Tongue (tissue), 1 donor: ENCODE measurements at regions not wholly inside any gene's neighbourhood (a gene's known extent, or its start where the extent isn't known, plus 50 kb on each side); places are given as distances from the start of the nearest gene placed in this dataset.
"Not testable (repeated sequence)": the region's sequence is repeated elsewhere in the genome, so short reads cannot be mapped to it uniquely, and the experiment has no call there.

Experiments
- DNase-seq: peaks from one replicate; pipeline ENCODE4 v3.0.0-alpha.2; 2015

DNA sequence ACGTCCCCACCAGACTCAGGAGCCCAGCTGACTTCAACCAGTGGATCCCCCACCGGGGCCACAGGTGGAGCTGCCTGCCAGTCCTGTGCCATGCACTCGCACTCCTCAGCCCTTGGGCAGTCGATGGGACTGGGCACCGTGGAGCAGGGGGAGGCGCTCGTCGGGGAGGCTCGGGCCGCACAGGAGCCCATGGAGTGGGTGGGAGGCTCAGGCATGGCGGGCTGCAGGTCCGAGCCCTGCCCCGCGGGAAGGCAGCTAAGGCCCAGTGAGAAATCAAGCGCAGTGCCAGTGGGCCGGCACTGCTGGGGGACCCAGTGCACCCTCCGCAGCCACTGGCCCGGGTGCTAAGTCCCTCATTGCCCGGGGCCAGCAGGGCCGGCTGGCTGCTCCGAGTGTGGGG, 52.3 kb upstream of the LRRC30 start:
- DNase-seq, result not testable (repeated sequence)

DNA sequence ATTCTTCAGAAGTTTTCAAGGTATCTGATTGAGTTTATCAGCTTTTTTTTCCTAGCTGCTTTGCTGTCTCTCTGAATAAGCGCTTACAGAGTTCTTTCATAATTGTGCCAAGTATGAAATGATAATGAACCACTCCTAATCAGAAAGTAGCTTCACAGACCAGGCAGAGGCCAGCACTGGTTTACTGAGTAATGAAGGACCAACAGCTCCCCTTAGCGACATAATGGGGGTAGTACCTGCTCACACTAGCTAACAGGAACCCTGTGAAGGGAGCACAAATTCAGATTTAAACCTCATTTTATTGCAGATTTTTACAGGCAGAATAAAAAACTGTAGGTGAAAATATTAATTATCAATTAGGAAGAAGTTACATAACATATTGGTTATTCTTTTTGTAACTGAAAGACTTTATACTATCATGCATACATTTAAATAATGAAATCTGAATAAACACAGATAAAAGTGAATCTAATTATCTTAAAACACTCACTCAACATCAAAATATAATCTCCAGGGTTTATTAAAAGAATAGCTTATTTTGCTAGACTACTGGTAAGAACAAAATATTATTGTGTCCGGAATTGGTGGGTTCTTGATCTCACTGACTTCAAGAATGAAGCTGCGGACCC, 53.7 kb upstream of the LRRC30 start:
- DNase-seq, result peak; percentile 83

DNA sequence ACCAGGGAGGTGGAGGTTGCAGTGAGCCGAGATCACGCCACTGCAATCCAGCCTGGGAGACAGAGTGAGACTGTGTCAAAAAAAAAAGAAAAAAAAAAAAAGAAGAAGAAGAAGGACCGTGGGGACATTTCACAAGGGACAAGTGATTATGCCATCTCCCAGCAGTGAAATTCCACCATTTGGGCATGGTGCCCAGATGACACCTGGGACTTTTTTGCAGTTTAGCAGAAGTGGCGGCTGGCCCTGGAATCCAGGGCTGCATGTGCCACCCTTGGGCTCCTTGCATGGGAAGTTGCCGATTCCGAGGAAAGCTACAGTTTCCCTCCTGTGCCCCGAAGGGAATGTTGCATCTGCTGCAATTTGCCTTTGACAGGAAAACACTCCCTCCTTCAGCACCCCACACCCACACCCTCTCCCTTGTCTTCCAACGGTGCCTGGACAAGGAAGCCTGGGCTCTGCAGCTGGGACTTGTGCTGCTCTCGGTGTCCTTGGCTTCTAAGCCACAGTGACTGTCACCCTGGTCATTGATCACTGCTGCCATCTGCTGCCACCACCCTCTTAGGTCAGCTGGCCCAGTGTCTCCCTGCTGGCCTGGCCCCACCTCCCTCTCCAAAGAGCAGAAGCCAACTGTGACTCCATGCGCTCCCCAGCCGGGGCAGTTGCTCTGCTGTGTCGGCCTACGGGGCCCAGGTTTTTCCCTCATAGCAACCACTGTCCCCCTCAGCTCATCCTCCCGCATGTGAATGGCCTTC, 56.4 kb upstream of the LRRC30 start:
- DNase-seq, result peak; percentile 52

DNA sequence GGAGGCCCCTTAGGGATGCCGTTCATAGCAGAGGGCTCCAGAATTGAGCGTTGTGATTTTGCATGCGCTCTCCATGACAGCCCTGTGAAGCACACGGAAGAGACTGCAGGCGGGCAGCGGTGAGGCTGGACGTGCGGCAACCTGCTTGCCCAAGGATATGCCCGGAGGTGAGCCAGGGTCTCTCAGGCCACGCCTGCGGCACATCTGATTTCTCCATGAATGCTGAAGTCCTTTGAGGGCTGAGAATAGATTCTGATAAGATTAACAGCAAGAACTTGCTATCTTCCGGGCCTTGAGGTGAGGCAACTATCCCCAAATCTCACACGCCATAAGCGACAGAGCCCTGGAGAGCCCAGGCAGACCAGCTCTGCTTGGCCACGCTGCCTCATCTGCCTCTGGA, 55.6 kb upstream of the LAMA1 start:
- no peak for DNase-seq

DNA sequence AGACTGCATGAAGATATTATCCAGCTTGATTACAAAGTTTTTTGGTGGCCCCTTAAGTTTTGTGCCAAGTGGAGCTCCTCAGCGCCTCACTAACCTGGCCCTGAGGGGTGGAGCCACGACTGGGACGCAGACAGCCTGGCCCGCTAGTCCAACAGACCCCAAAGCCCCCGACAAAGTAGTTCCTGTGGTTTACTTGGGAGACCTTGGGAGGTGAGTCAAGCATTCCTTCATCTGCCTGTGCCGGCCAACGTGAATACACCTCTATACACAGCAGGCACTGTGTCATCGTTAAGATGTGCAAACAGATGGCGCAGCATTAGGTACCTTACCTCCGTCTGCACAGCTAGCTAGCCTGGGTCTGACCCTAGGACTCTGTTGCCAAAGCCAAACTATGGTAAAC, 55.0 kb upstream of the LAMA1 start:
- no peak for DNase-seq

DNA sequence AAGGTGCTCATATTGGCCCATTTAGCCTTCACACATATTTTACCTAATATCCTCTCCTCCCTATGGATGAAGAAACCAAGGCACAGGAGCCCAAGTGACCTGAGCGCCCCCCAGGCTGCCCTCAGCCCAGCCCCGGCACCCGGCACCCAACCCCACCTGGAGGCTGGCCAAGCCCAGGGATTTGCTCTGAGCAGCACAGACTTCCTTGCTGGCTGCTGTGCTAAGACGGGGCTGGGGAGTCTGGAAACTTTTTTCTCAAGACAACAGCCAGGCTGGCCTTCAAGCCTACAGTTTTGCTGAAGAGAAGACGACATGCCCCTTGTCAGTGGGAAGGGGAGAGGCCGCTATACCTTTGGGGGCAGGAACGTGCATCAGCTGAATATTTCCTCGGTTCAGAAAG, 52.7 kb upstream of the LAMA1 start:
- DNase-seq, result no peak

DNA sequence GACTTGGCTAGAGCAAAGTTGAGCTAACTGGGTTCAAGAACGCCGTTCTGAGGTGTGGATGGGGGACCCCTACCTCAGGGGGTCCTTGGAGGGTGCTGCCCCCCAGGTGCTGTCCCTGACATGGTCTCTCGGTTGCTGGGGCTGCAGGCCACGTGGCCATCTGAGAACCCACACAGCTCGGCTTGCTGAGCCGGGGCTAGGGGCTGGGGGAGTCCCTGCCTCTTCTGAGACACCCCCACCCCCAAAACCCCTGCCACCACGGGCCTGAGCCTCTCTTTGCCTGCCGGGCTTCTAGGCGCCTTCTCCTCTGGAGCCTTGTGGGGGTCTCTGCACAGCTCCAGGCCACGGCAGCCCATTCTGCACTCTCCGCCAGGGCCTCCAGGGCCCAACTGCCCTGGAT, 52.0 kb upstream of the LAMA1 start:
- DNase-seq, result no peak

DNA sequence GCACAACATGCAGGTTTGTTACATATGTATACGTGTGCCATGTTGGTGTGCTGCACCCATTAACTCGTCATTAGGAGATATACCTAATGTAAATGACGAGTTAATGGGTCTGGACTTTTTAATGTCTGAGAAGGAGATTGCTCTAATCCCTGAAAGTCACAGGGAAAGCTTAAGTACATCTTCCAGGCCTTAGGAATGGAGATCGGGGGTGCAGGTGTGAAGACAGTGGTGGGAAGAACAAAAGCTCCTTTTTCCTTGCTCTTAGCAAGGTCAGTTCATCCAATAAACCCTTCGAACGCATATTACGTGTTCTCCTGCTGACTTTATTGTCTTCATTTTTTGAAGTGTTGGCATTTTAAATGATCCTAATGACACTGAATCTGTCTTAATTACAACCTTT, 50.8 kb upstream of the LAMA1 start:
- DNase-seq, result no peak
